ENCODE measurements at regions not wholly inside any gene's neighbourhood (a gene's known extent, or its start where the extent isn't known, plus 50 kb on each side); places are given as distances from the start of the nearest gene placed in this dataset.
"Not testable (repeated sequence)": the region's sequence is repeated elsewhere in the genome, so short reads cannot be mapped to it uniquely, and the experiment has no call there.

- DNase-seq, result peak in 1 of 3 donors; percentile 32
Measured at GRCh38 chr11:130526846-130527245, 78.4 kb downstream of the ADAMTS15 start.

GRCh38 chr11:130527636-130528297 lies 79.3 kb downstream of the ADAMTS15 start:
- DNase-seq, result no peak

- no peak for DNase-seq
Measured at GRCh38 chr11:130528298-130529261, 80.1 kb downstream of the ADAMTS15 start.

GRCh38 chr11:130529366-130529765 lies 80.9 kb downstream of the ADAMTS15 start:
- no peak for DNase-seq

- DNase-seq, result no peak
Measured at GRCh38 chr11:130531061-130531460, 82.6 kb downstream of the ADAMTS15 start.

GRCh38 chr11:130533113-130533798 lies 84.8 kb downstream of the ADAMTS15 start:
- DNase-seq, result no peak

- DNase-seq, result no peak
Measured at GRCh38 chr11:130533871-130534270, 85.4 kb downstream of the ADAMTS15 start.

GRCh38 chr11:130534551-130534950 lies 86.1 kb downstream of the ADAMTS15 start:
- no peak for DNase-seq

GRCh38 chr11:130535520-130535919 lies 87.1 kb downstream of the ADAMTS15 start:
- no peak for DNase-seq

- DNase-seq, result no peak
Measured at GRCh38 chr11:130536106-130537040, 87.9 kb downstream of the ADAMTS15 start.

GRCh38 chr11:130539680-130540079 lies 91.2 kb downstream of the ADAMTS15 start:
- not testable (repeated sequence) for DNase-seq

GRCh38 chr11:130544266-130544665 lies 95.8 kb downstream of the ADAMTS15 start:
- no peak for DNase-seq

- DNase-seq, result no peak
Measured at GRCh38 chr11:130545449-130546072, 97.1 kb downstream of the ADAMTS15 start.

- DNase-seq, result no peak
Measured at GRCh38 chr11:130546438-130546837, 98.0 kb downstream of the ADAMTS15 start.

GRCh38 chr11:130546901-130547694 lies 98.7 kb downstream of the ADAMTS15 start:
- no peak for DNase-seq

GRCh38 chr11:130547761-130548490 lies 99.5 kb downstream of the ADAMTS15 start:
- DNase-seq, result no peak

- DNase-seq, result no peak
Measured at GRCh38 chr11:130548491-130548833, 100.0 kb downstream of the ADAMTS15 start.

GRCh38 chr11:130549393-130549999 lies 101.1 kb downstream of the ADAMTS15 start:
- DNase-seq, result no peak

- no peak for DNase-seq
Measured at GRCh38 chr11:130550150-130550549, 101.7 kb downstream of the ADAMTS15 start.

All from muscle of back (tissue), 3 donors.